ENCODE measurements at regions not wholly inside any gene's neighbourhood (a gene's known extent, or its start where the extent isn't known, plus 50 kb on each side); places are given as distances from the start of the nearest gene placed in this dataset.

- no peak for DNase-seq (ENCODE audit: low read depth)
Observed at GRCh38 chr2:123015186-123015585, 1009.9 kb upstream of the CNTNAP5 start.

DNA sequence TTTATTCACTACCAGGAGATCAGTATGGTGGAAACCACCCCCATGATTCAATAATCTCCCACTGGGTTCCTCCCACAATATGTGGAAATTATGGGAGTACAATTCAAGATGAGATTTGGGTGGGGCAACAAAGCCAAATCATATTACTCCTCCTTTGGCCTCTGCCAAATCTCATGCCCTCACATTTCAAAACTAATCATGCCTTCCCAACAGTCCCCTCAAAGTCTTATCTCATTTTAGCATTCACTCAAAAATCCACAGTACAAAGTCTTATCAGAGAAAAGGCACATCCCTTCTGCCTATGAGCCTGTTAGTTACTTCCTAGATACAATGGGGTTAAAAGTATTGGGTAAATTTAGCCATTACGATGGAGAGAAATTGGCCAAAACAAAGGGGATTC lies 989.5 kb upstream of the CNTNAP5 start:
- no peak for DNase-seq (ENCODE audit: low read depth)

- DNase-seq (ENCODE audit: low read depth), result no peak
Observed at GRCh38 chr2:123036300-123036699, 988.8 kb upstream of the CNTNAP5 start.

DNA sequence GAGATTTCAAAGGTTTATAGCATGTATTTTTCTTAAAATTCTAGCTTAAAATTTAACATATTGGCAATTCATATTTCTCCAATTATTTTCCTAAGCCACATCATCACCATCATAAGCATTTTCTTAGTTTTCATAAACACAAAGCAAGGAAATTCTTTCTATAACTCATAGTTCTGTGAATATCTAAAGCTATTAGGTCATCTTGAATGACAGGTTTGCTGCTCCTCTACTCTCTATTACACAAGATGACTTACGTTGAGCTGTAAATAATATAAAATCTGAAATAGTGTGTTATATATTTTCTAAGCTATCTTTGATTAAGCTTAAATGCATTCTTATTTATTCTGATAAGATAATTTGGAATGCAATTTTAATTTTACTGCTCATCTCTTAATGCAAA lies 984.6 kb upstream of the CNTNAP5 start:
- DNase-seq (ENCODE audit: low read depth), result no peak

DNA sequence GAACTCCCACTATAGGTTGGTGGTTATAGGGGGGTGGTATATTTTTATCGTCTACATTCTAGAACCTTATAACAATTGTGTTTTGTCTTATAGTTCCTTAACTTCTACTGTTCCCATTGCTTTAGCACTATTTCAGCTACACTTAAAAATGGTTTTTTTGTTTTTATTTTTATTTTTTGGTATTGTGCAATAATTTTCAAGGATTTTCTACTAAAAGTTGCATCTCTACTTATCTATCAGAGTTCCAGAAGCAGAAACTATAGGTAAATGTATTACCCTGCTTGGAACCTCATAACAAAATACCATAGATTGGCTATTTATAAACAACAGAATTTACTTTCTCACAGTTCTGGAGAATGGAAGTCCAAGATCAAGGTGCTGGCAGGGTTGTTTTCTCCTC lies 981.6 kb upstream of the CNTNAP5 start:
- no peak for DNase-seq (ENCODE audit: low read depth)

DNA sequence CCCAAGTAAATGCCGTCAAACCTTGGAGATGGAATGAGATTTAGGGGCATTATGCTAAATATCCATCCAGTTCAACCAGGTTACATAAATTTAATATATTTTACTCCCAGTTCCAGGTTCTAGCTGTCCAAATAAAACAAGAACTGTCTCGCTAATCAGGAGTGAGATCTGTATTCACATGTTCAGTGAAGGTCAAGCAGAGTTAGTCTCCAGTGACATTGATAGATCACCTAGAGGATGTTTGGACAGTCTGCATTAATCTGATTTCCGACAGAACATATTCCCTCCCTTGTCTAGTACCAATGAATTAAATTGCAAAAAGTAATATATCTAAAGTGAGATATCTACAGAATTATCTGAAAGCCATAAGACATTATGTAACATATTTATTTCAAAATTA lies 979.4 kb upstream of the CNTNAP5 start:
- DNase-seq (ENCODE audit: low read depth), result no peak

GRCh38 chr2:123047186-123047585 lies 977.9 kb upstream of the CNTNAP5 start:
- no peak for DNase-seq (ENCODE audit: low read depth)

- no peak for DNase-seq (ENCODE audit: low read depth)
Observed at GRCh38 chr2:123051136-123051535, 974.0 kb upstream of the CNTNAP5 start.

- DNase-seq (ENCODE audit: low read depth), result no peak
Observed at GRCh38 chr2:123061534-123061933, 963.6 kb upstream of the CNTNAP5 start.

DNA sequence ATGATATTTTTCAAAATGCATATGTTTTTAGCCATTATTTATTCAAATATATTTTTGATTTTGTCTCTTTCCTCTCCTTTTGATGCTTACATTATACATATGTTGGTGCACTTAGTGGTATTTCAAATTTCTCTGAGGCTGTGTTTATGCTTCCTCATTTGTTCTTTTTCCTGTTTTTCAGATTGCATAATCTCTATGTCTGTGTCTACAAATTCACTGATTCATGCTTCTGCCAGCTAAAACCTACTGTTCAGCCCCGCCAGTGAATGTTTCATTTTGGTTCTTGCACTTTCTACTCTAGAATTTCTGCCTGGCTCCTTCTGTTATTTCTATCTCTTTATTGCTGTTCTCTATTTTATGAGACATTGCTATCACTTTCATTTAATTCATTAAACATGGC lies 951.7 kb upstream of the CNTNAP5 start:
- no peak for DNase-seq (ENCODE audit: low read depth)

DNA sequence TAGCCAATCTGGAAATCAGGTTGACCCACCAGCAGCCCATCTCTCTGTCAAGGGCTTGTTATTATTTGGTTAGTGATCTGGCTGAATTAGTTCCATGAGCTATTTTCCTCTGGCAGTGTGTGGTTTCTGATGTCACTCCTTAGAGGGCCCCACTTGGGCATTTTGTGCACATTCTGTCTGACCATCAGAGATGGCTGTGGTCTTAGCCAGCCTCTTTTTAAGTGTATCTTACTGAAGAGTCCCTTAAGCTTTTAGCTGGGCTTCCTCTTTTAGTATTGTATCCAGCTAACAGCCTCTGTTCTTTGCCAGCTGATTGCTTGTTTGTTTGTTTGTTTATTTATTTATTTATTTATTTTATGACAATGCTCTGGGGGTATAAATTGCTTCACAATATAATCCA lies 951.1 kb upstream of the CNTNAP5 start:
- DNase-seq (ENCODE audit: low read depth), result no peak

- no peak for DNase-seq (ENCODE audit: low read depth)
Observed at GRCh38 chr2:123077101-123077500, 948.0 kb upstream of the CNTNAP5 start.

GRCh38 chr2:123080331-123080730 lies 944.8 kb upstream of the CNTNAP5 start:
- no peak for DNase-seq (ENCODE audit: low read depth)

DNA sequence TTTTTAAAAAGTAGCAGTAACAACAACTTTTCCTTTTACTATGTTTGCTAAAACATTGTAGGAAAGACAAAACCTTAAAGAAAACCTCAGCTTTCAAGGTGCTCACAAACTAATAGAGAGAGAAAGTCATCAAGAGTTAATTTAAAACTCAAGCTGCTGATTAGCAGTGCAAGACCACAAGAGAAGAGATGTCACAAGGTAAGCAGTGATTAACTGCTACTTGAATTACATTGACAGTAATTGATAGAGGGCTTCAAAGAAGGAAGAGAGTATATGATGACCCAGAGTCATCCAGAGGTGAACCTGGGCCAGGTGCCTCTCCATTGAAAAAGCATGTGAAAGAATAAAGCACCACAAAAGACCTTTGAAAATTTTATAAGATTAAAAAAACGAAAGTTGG lies 939.6 kb upstream of the CNTNAP5 start:
- no peak for DNase-seq (ENCODE audit: low read depth)

GRCh38 chr2:123086613-123087385 lies 938.3 kb upstream of the CNTNAP5 start:
- no peak for DNase-seq (ENCODE audit: low read depth)

DNA sequence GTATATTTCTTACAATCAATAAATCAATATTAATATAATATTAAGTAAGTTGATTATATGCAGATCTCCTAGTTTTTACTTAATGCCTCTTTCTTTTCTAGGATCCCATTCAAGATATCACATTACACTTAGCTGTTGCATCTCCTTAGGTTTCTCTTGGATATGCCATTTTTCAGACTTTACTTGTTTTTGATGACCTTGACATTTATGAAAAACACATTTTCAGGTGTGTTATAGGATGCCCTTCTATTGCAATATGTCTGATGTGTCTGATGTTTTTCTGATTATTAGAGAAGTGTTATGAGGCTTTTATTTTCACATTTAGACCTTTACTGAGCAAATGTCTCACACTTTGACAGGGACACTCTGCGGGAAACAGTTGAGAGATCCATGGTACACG lies 933.6 kb upstream of the CNTNAP5 start:
- DNase-seq (ENCODE audit: low read depth), result no peak

- DNase-seq (ENCODE audit: low read depth), result no peak
Observed at GRCh38 chr2:123093199-123093598, 931.9 kb upstream of the CNTNAP5 start.

DNA sequence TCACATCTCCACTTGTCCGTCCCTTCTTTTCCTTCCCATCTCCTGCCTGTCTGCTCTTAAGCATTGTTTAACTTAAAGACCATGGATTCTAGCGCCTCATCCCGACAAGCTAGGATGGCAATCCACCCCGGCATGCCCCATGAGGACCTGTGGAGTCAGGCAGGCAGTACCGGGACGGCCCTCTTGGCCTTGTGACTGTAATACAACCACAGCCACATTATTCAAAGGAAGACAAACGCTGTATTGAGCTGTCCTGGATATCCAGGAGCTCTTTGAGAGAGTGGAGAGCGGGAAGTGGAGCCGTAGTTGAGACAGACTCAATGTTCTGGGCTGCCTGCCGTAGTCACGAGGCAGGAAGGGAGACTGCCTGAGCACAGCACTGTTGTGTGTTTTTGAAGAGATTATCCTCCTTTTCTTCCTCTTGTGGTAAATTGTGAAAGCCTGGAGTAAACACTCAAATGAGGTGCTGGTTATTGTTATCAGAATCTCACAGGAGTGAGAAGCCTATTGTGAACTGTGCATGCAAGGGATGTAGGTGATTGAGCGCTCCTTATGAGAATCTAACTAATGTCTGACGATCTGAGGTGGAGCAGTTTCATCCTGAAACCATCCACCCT lies 929.8 kb upstream of the CNTNAP5 start:
- no peak for DNase-seq (ENCODE audit: low read depth)

GRCh38 chr2:123098619-123099018 lies 926.5 kb upstream of the CNTNAP5 start:
- DNase-seq (ENCODE audit: low read depth), result no peak

- DNase-seq (ENCODE audit: low read depth), result no peak
Observed at GRCh38 chr2:123101434-123101833, 923.7 kb upstream of the CNTNAP5 start.

DNA sequence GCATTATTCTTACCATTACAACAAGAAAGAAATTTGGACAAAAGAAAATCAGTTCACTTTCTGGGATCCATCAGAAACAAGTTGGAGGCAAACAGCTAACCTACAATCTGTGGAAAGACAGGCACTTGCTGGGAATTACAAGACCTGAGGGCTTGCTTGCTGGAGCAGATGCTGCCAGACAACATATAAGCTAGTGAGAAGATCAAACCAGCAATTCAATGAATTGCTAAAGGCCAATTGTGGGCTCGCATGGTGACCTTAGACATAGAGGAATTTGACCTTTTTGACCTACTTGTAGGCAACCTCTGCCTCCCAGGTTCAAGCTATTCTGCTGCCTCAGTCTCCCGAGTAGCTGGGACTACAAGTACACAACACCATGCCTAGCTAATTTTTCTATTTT lies 921.2 kb upstream of the CNTNAP5 start:
- DNase-seq (ENCODE audit: low read depth), result no peak

DNA sequence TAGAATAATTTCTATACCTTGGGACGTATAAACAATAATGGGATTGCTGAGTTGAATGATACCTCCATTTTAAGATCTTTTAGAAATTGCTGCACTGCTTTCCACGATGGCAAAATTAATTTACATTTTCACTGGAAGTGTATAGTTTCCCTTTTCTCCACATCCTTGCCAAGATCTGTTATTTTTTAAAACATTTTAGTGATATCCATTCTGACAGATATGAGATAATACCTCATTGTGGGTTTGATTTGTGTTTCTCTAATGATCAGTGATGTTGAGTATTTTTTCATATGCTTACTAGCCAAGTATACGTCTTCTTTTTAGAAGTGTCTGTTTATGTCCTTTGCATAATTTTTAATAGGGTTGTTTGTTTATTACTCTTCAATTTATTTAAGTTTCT lies 908.5 kb upstream of the CNTNAP5 start:
- no peak for DNase-seq (ENCODE audit: low read depth)

DNA sequence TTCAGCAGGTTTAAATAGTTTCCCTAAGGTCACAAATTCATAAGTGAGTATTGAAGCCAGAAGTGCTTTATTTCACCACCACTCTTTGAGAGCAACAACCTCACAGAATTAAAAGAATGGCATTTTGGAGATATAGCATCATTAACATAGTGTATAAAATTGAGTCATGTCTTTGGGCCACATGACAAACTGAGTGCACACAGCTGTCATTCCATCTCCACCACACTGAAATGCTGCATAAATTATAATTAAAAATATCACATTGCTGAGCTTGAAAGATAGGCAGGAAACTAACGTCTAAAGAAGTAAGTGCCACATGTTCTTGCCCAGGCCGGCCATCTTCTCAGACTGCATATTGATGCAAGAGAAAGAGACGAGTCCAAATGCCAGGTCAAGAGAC lies 897.9 kb upstream of the CNTNAP5 start:
- no peak for DNase-seq (ENCODE audit: low read depth)

DNA sequence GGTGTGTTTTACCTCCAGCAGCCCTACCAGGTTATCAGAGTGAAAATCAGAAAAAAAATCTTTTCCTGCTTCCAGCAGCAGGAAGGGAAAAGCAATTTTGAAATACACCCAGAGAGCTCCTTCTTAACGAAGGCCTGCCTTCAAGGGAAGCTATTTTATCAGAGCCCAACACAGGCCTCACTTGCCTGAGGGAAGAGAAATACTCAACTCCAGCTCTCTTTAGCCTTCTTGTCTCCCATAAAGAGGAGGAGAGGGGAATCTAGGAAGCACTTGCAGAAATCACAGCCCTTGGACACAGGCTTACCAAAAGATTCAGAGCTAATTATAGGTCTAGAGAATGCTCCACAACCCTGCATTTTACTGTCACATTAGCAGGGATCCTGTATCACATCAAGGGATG lies 896.1 kb upstream of the CNTNAP5 start:
- DNase-seq (ENCODE audit: low read depth), result no peak

All from HS-27A (cell line).